ENCODE measurements at regions not wholly inside any gene's neighbourhood (a gene's known extent, or its start where the extent isn't known, plus 50 kb on each side); places are given as distances from the start of the nearest gene placed in this dataset.

- Histone ChIP-seq H3K27me3 (ENCODE audit: insufficient read depth, low read length) (0 out of 2 replicates have a peak, but pooled peaks cover 5% of the 10 kb centered on the region), H2AFZ (ENCODE audit: low read length) (no peak overlapping the region), H3K4me2 (ENCODE audit: low read length) (no peak overlapping the region)
Measured at GRCh38 chr12:67501362-67501761, 147.2 kb upstream of the DYRK2 start.

GRCh38 chr12:67504026-67504425 lies 144.5 kb upstream of the DYRK2 start:
- Histone ChIP-seq H3K4me1 (ENCODE audit: insufficient read depth, low read length, severe bottlenecking) (no peaks in the 10 kb centered on the region), H3K9ac (ENCODE audit: low read length) (no peak overlapping the region), H3K9me3 (ENCODE audit: low read length) (no peaks in the 10 kb centered on the region), H3K4me3 (ENCODE audit: low read depth, low read length, poor library complexity, severe bottlenecking) (no peak overlapping the region), H2AFZ (ENCODE audit: low read length) (no peak overlapping the region), H3K4me2 (ENCODE audit: low read length) (no peak overlapping the region), H3K27me3 (ENCODE audit: insufficient read depth, low read length) (no peaks in the 10 kb centered on the region), H3K36me3 (ENCODE audit: insufficient read depth, low read length) (no peaks in the 10 kb centered on the region), H3K9me2 (ENCODE audit: low read depth, low read length) (no peaks in the 10 kb centered on the region), H4K20me1 (ENCODE audit: insufficient read depth, low read length) (no peaks in the 10 kb centered on the region), H3K27ac (ENCODE audit: low read depth, low read length, poor library complexity, severe bottlenecking) (no peak overlapping the region), H3K79me2 (ENCODE audit: insufficient read depth, low read length) (no peaks in the 10 kb centered on the region), H3F3A (ENCODE audit: insufficient read depth, low read length) (no peaks in the 10 kb centered on the region)
- TF ChIP-seq CTCF (IDR thresholded peaks at IDR 0.05; ENCODE audit: low read length): no peak
- TF ChIP-seq EZH2 (IDR thresholded peaks at IDR 0.05; ENCODE audit: borderline replicate concordance, low read length): no peak

More at GRCh38 chr12:67501362-67501761, 147.2 kb upstream of the DYRK2 start:
- Histone ChIP-seq H3K9ac (ENCODE audit: low read length) (no peak overlapping the region), H3K27ac (ENCODE audit: low read depth, low read length, poor library complexity, severe bottlenecking) (no peak overlapping the region), H3K4me1 (ENCODE audit: insufficient read depth, low read length, severe bottlenecking) (no peaks in the 10 kb centered on the region), H3F3A (ENCODE audit: insufficient read depth, low read length) (no peaks in the 10 kb centered on the region), H3K9me2 (ENCODE audit: low read depth, low read length) (no peaks in the 10 kb centered on the region), H3K36me3 (ENCODE audit: insufficient read depth, low read length) (no peaks in the 10 kb centered on the region), H4K20me1 (ENCODE audit: insufficient read depth, low read length) (no peaks in the 10 kb centered on the region), H3K4me3 (ENCODE audit: low read depth, low read length, poor library complexity, severe bottlenecking) (no peak overlapping the region), H3K9me3 (ENCODE audit: low read length) (no peaks in the 10 kb centered on the region), H3K79me2 (ENCODE audit: insufficient read depth, low read length) (no peaks in the 10 kb centered on the region)
- TF ChIP-seq EZH2 (IDR thresholded peaks at IDR 0.05; ENCODE audit: borderline replicate concordance, low read length) (no peak), CTCF (IDR thresholded peaks at IDR 0.05; ENCODE audit: low read length) (no peak)

DNA sequence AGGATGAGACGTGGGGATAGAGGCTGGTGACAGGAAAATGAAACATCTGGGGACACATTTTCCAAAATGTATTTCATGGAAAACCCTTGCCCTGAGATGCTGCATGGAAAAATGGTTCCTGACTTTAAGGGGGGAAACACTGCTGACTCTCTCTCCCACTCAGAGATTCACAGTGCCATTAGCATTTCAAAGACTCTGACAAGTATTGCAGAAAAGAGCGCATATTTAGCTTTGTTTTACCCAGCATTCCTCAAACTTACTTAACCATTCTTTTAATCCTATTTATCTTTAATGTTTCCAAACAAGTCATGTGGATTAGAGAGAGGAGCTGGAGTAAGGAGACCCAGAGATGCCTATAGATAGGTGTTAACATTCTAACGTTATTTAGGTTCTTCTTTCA lies 141.8 kb upstream of the DYRK2 start:
- Histone ChIP-seq H3K9me2 (ENCODE audit: low read depth, low read length) (no peaks in the 10 kb centered on the region), H3K4me3 (ENCODE audit: low read depth, low read length, poor library complexity, severe bottlenecking) (no peak overlapping the region), H3K27ac (ENCODE audit: low read depth, low read length, poor library complexity, severe bottlenecking) (no peak overlapping the region), H3K27me3 (ENCODE audit: insufficient read depth, low read length) (no peaks in the 10 kb centered on the region), H3K4me2 (ENCODE audit: low read length) (no peak overlapping the region), H3K36me3 (ENCODE audit: insufficient read depth, low read length) (no peaks in the 10 kb centered on the region), H4K20me1 (ENCODE audit: insufficient read depth, low read length) (no peaks in the 10 kb centered on the region), H3F3A (ENCODE audit: insufficient read depth, low read length) (no peaks in the 10 kb centered on the region), H3K9me3 (ENCODE audit: low read length) (no peaks in the 10 kb centered on the region), H2AFZ (ENCODE audit: low read length) (no peak overlapping the region), H3K9ac (ENCODE audit: low read length) (no peak overlapping the region), H3K79me2 (ENCODE audit: insufficient read depth, low read length) (no peaks in the 10 kb centered on the region), H3K4me1 (ENCODE audit: insufficient read depth, low read length, severe bottlenecking) (no peaks in the 10 kb centered on the region)
- TF ChIP-seq EZH2 (IDR thresholded peaks at IDR 0.05; ENCODE audit: borderline replicate concordance, low read length) (no peak), CTCF (IDR thresholded peaks at IDR 0.05; ENCODE audit: low read length) (no peak)
